HCT116 (cell line): ENCODE measurements at regions not wholly inside any gene's neighbourhood (a gene's known extent, or its start where the extent isn't known, plus 50 kb on each side); places are given as distances from the start of the nearest gene placed in this dataset.

Experiments
- ATAC-seq: fragments of 200-7000 bp; cut with Tn5 transposase; 2 replicates; pipeline ENCODE4 v1.9.1; 2020; ENCODE audit warnings: mild to moderate bottlenecking, moderate library complexity
- BruUV-seq: library from RNA; stranded (reverse); fragments of 400-500 nt; replicated peaks from 2 replicates; lab custom pipeline; 2021; lab: Mats Ljungman, UMichigan
- CTCF ChIA-PET: fragments of 300-600 bp; sonication (Branson Sonifier 250); formaldehyde crosslinking; loops from one replicate; lab custom pipeline; 2021; ENCODE audit warnings: antibody characterized with exemption; lab: Charles Lee
- POLR2A ChIA-PET: fragments of 300-600, 350-600 bp; sonication (Branson Sonifier 250); formaldehyde crosslinking; loops from one replicate; lab custom pipeline; 2021; ENCODE audit warnings: antibody characterized with exemption; lab: Charles Lee
- RAD21 ChIA-PET, 2 experiments: fragments of 300-600 bp; sonication (Branson Sonifier 250); formaldehyde crosslinking; loops; one replicate each; lab custom pipeline; 2023; ENCODE audit warnings: low total read pairs in 2 of 2; ENCODE audit not compliant: uncharacterized antibody in 2 of 2, unreplicated experiment in 2 of 2, low non-redundant PET in 1 of 2; lab: Charles Lee
- DNase-seq: peaks from one replicate; pipeline ENCODE4 v3.0.0-alpha.2; 2010; ENCODE audit warnings: low read depth, low spot score
- H2AFZ ChIP-seq: fragments of 200-600 bp; shearing (Covaris generic), sonication (generic); 2 replicates; pipeline ENCODE4 v1.6.1; 2017; ENCODE audit warnings: low read depth, mixed run types, mixed read lengths, antibody characterized with exemption, low read length; ENCODE audit not compliant: poor library complexity, severe bottlenecking
- H3K27ac ChIP-seq: 2 replicates; pipeline ENCODE4 v1.5.1; 2012; ENCODE audit warnings: low read depth, low read length
- H3K27me3 ChIP-seq: fragments of 200-600 bp; sonication (generic); 2 replicates; pipeline ENCODE4 v1.6.1; 2016; ENCODE audit warnings: mixed run types, low read length, mixed read lengths; ENCODE audit not compliant: insufficient read depth
- H3K36me3 ChIP-seq, 2 experiments: fragments of 200-500 bp in 1 of 2; fragments of 200-600 bp in 1 of 2; sonication (Bioruptor generic) in 1 of 2; sonication (generic) in 1 of 2; 2 replicates each; pipeline versions ENCODE4 v1.5.1 to v1.6.1; 2014 to 2016; ENCODE audit warnings: low read length in 2 of 2, inconsistent platforms in 1 of 2, mixed read lengths in 1 of 2, mixed run types in 1 of 2; ENCODE audit not compliant: insufficient read depth in 2 of 2, control insufficient read depth in 1 of 2
- H3K4me1 ChIP-seq, 2 experiments: fragments of 200-600 bp in 1 of 2; sonication (generic) in 1 of 2; 2 replicates each; pipeline versions ENCODE4 v1.5.1 to v1.6.1; 2012 to 2017; ENCODE audit warnings: low read length in 2 of 2, inconsistent platforms in 1 of 2, mild to moderate bottlenecking in 1 of 2, mixed read lengths in 1 of 2, mixed run types in 1 of 2, moderate library complexity in 1 of 2; ENCODE audit not compliant: insufficient read depth in 2 of 2, control insufficient read depth in 1 of 2
- H3K4me2 ChIP-seq: fragments of 200-600 bp; sonication (generic); 2 replicates; pipeline ENCODE4 v1.6.1; 2017; ENCODE audit warnings: mixed run types, low read length, mixed read lengths
- H3K4me3 ChIP-seq, 2 experiments: fragments of 200-600 bp in 1 of 2; sonication (generic) in 1 of 2; replicated peaks in 1 of 2; 2 replicates each; pipeline ENCODE4 v1.5.1; 2011 to 2016; ENCODE audit warnings: low read length in 2 of 2, control low read depth in 1 of 2, low read depth in 1 of 2, mild to moderate bottlenecking in 1 of 2, mixed read lengths in 1 of 2, mixed run types in 1 of 2
- H3K79me2 ChIP-seq: fragments of 200-600 bp; sonication (generic); 2 replicates; pipeline ENCODE4 v1.6.1; 2017; ENCODE audit warnings: mild to moderate bottlenecking, mixed run types, low read length, moderate library complexity, mixed read lengths; ENCODE audit not compliant: insufficient read depth
- H3K9ac ChIP-seq: fragments of 200-600 bp; sonication (generic); 2 replicates; pipeline ENCODE4 v1.6.1; 2016; ENCODE audit warnings: low read length, mixed read lengths
- H3K9me2 ChIP-seq: fragments of 200-600 bp; sonication (generic), shearing (Covaris generic); 2 replicates; pipeline ENCODE4 v1.6.1; 2017; ENCODE audit warnings: mixed run types, mild to moderate bottlenecking, moderate library complexity; ENCODE audit not compliant: insufficient read depth
- H3K9me3 ChIP-seq, 2 experiments: fragments of 200-500 bp in 1 of 2; fragments of 200-600 bp in 1 of 2; sonication (Bioruptor generic) in 1 of 2; sonication (generic) in 1 of 2; 2 replicates each; pipeline ENCODE4 v1.6.1; 2014 to 2017; ENCODE audit warnings: low read length in 2 of 2, mixed read lengths in 2 of 2, inconsistent platforms in 1 of 2, low read depth in 1 of 2, mild to moderate bottlenecking in 1 of 2, mixed run types in 1 of 2, moderate library complexity in 1 of 2; ENCODE audit not compliant: control insufficient read depth in 1 of 2, insufficient read depth in 1 of 2
- H4K20me1 ChIP-seq: fragments of 200-600 bp; sonication (generic), shearing (Covaris generic); 2 replicates; pipeline ENCODE4 v1.6.1; 2017; ENCODE audit warnings: mixed run types, mild to moderate bottlenecking, moderate library complexity; ENCODE audit not compliant: insufficient read depth
- ATF3 ChIP-seq: IDR thresholded peaks from 2 replicates; pipeline ENCODE4 v1.6.1; 2012
- CEBPB ChIP-seq: IDR thresholded peaks from 2 replicates; pipeline ENCODE4 v1.6.1; 2012; ENCODE audit warnings: low read depth
- JUND ChIP-seq: IDR thresholded peaks from 2 replicates; pipeline ENCODE4 v1.6.1; 2012
- POLR2AphosphoS5 ChIP-seq: IDR thresholded peaks from 2 replicates; pipeline ENCODE4 v1.6.1; 2011; ENCODE audit warnings: mild to moderate bottlenecking, low read depth, low read length, moderate library complexity
- SIN3A ChIP-seq: IDR thresholded peaks from 2 replicates; pipeline ENCODE4 v1.6.1; 2012; ENCODE audit warnings: low read depth
- SP1 ChIP-seq: IDR thresholded peaks from 2 replicates; pipeline ENCODE4 v1.6.1; 2012; ENCODE audit warnings: low read depth
- TCF7L2 ChIP-seq: IDR thresholded peaks from 2 replicates; pipeline ENCODE4 v1.7.0; 2011; ENCODE audit warnings: borderline replicate concordance, inconsistent platforms; ENCODE audit not compliant: insufficient read depth, insufficient read length; ENCODE audit errors: extremely low read depth
- ZFX ChIP-seq: fragments of 450-650 bp; IDR thresholded peaks from 2 replicates; pipeline ENCODE4 v1.6.1; 2017
- intact Hi-C: fragments of 100-400 bp; cut with micrococcal nuclease; formaldehyde crosslinking; loops from 2 replicates; pipeline ENCODE4 v1.10.0; 2022
- TF ChIP-seq, protein P1 (sequence below): IDR thresholded peaks from 2 replicates; pipeline ENCODE4 v1.6.1; 2012; ENCODE audit warnings: low read depth

- ChIA-PET CTCF (no interaction called here), RAD21 (no interaction called here), POLR2A (no interaction called here)
- H3K27ac ChIP-seq = no peak overlapping the region
- no peak overlapping the region for H3K4me3 ChIP-seq
- H4K20me1 ChIP-seq = no peaks in the 10 kb centered on the region
- H3K4me2 ChIP-seq = no peak overlapping the region
- ATAC-seq (no peak), DNase-seq (no peak)
- H3K9me2 ChIP-seq = no peaks in the 10 kb centered on the region
- H3K79me2 ChIP-seq = no peaks in the 10 kb centered on the region
- H3K9me3 ChIP-seq = no peaks in the 10 kb centered on the region; a peak in 2 of 4 replicates
- H2AFZ ChIP-seq = no peak overlapping the region
- H3K27me3 ChIP-seq = no peaks in the 10 kb centered on the region
- no TSS peak for BruUV-seq
- TF ChIP-seq JUND = no peak
- no peak for TF ChIP-seq SIN3A
- TF ChIP-seq SP1 = no peak
- no peak for TF ChIP-seq TCF7L2
- no peak for TF ChIP-seq ATF3
- TF ChIP-seq, protein P1, sequence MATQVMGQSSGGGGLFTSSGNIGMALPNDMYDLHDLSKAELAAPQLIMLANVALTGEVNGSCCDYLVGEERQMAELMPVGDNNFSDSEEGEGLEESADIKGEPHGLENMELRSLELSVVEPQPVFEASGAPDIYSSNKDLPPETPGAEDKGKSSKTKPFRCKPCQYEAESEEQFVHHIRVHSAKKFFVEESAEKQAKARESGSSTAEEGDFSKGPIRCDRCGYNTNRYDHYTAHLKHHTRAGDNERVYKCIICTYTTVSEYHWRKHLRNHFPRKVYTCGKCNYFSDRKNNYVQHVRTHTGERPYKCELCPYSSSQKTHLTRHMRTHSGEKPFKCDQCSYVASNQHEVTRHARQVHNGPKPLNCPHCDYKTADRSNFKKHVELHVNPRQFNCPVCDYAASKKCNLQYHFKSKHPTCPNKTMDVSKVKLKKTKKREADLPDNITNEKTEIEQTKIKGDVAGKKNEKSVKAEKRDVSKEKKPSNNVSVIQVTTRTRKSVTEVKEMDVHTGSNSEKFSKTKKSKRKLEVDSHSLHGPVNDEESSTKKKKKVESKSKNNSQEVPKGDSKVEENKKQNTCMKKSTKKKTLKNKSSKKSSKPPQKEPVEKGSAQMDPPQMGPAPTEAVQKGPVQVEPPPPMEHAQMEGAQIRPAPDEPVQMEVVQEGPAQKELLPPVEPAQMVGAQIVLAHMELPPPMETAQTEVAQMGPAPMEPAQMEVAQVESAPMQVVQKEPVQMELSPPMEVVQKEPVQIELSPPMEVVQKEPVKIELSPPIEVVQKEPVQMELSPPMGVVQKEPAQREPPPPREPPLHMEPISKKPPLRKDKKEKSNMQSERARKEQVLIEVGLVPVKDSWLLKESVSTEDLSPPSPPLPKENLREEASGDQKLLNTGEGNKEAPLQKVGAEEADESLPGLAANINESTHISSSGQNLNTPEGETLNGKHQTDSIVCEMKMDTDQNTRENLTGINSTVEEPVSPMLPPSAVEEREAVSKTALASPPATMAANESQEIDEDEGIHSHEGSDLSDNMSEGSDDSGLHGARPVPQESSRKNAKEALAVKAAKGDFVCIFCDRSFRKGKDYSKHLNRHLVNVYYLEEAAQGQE = no peak
- no peak for TF ChIP-seq ZFX
- TF ChIP-seq POLR2AphosphoS5 = no peak
- TF ChIP-seq CEBPB = no peak
- no peaks in the 10 kb centered on the region for H3K36me3 ChIP-seq
- intact Hi-C loops = no loop called here
- H3K9ac ChIP-seq = no peak overlapping the region
- no peaks in the 10 kb centered on the region for H3K4me1 ChIP-seq
Observed at GRCh38 chr2:40955042-40955441, 503.2 kb upstream of the SLC8A1 start.
